ENCODE measurements at regions not wholly inside any gene's neighbourhood (a gene's known extent, or its start where the extent isn't known, plus 50 kb on each side); places are given as distances from the start of the nearest gene placed in this dataset.
"Not testable (repeated sequence)": the region's sequence is repeated elsewhere in the genome, so short reads cannot be mapped to it uniquely, and the experiment has no call there.

- Histone ChIP-seq H2AFZ (ENCODE audit: low read length, unreplicated experiment) (no peak overlapping the region), H3K27me3 (ENCODE audit: insufficient read depth, low read length) (no peaks in the 10 kb centered on the region), H3K4me1 (ENCODE audit: control insufficient read depth, insufficient read depth, low read length, unreplicated experiment) (peaks cover 13% of the 10 kb centered on the region), H3K27ac (ENCODE audit: low read depth, low read length) (no peak overlapping the region), H3K36me3 (ENCODE audit: insufficient read depth, low read length) (no peaks in the 10 kb centered on the region), H3K79me2 (ENCODE audit: control insufficient read depth, insufficient read depth, low read length, unreplicated experiment) (no peaks in the 10 kb centered on the region), H3K4me3 (ENCODE audit: low read depth, low read length) (peak overlapping the region; percentile 18; the same call in 1 of the 2 replicates)
These were observed 99.9 kb upstream of the TIAM1 start for GRCh38 chr21:31443736-31444521.

- Histone ChIP-seq H3K27ac (ENCODE audit: low read depth, low read length) (no peak overlapping the region), H3K27me3 (ENCODE audit: insufficient read depth, low read length) (no peaks in the 10 kb centered on the region), H3K79me2 (ENCODE audit: control insufficient read depth, insufficient read depth, low read length, unreplicated experiment) (no peaks in the 10 kb centered on the region), H3K36me3 (ENCODE audit: insufficient read depth, low read length) (no peaks in the 10 kb centered on the region), H2AFZ (ENCODE audit: low read length, unreplicated experiment) (no peak overlapping the region), H3K4me1 (ENCODE audit: control insufficient read depth, insufficient read depth, low read length, unreplicated experiment) (peaks cover 13% of the 10 kb centered on the region), H3K4me3 (ENCODE audit: low read depth, low read length) (no peak overlapping the region)
These were observed 98.3 kb upstream of the TIAM1 start for GRCh38 chr21:31442339-31442738.

GRCh38 chr21:31429506-31429905 is 85.4 kb upstream of the TIAM1 start:
- H3K4me1 ChIP-seq (ENCODE audit: control insufficient read depth, insufficient read depth, low read length, unreplicated experiment): no peaks in the 10 kb centered on the region

GRCh38 chr21:31426235-31426797 is 82.3 kb upstream of the TIAM1 start:
- Histone ChIP-seq H3K27ac (ENCODE audit: low read depth, low read length) (no peak overlapping the region), H3K4me3 (ENCODE audit: low read depth, low read length) (no peak overlapping the region), H2AFZ (ENCODE audit: low read length, unreplicated experiment) (no peak overlapping the region), H3K27me3 (ENCODE audit: insufficient read depth, low read length) (no peaks in the 10 kb centered on the region), H3K4me1 (ENCODE audit: control insufficient read depth, insufficient read depth, low read length, unreplicated experiment) (no peaks in the 10 kb centered on the region), H3K36me3 (ENCODE audit: insufficient read depth, low read length) (no peaks in the 10 kb centered on the region), H3K79me2 (ENCODE audit: control insufficient read depth, insufficient read depth, low read length, unreplicated experiment) (no peaks in the 10 kb centered on the region)

More at GRCh38 chr21:31429506-31429905, 85.4 kb upstream of the TIAM1 start:
- no peaks in the 10 kb centered on the region for H3K36me3 ChIP-seq (ENCODE audit: insufficient read depth, low read length)
- H3K27me3 ChIP-seq (ENCODE audit: insufficient read depth, low read length): no peaks in the 10 kb centered on the region
- H2AFZ ChIP-seq (ENCODE audit: low read length, unreplicated experiment): no peak overlapping the region
- no peaks in the 10 kb centered on the region for H3K79me2 ChIP-seq (ENCODE audit: control insufficient read depth, insufficient read depth, low read length, unreplicated experiment)
- H3K4me3 ChIP-seq (ENCODE audit: low read depth, low read length): no peak overlapping the region
- no peak overlapping the region for H3K27ac ChIP-seq (ENCODE audit: low read depth, low read length)

- Histone ChIP-seq H3K4me3 (ENCODE audit: low read depth, low read length) (no peak overlapping the region), H2AFZ (ENCODE audit: low read length, unreplicated experiment) (no peak overlapping the region), H3K27ac (ENCODE audit: low read depth, low read length) (no peak overlapping the region), H3K36me3 (ENCODE audit: insufficient read depth, low read length) (no peaks in the 10 kb centered on the region), H3K27me3 (ENCODE audit: insufficient read depth, low read length) (no peaks in the 10 kb centered on the region), H3K79me2 (ENCODE audit: control insufficient read depth, insufficient read depth, low read length, unreplicated experiment) (no peaks in the 10 kb centered on the region), H3K4me1 (ENCODE audit: control insufficient read depth, insufficient read depth, low read length, unreplicated experiment) (no peaks in the 10 kb centered on the region)
These were observed 81.1 kb upstream of the TIAM1 start for GRCh38 chr21:31425138-31425537.

- Histone ChIP-seq H3K4me3 (ENCODE audit: low read depth, low read length) (no peak overlapping the region), H3K36me3 (ENCODE audit: insufficient read depth, low read length) (no peaks in the 10 kb centered on the region), H3K27ac (ENCODE audit: low read depth, low read length) (no peak overlapping the region), H3K79me2 (ENCODE audit: control insufficient read depth, insufficient read depth, low read length, unreplicated experiment) (no peaks in the 10 kb centered on the region), H2AFZ (ENCODE audit: low read length, unreplicated experiment) (no peak overlapping the region), H3K27me3 (ENCODE audit: insufficient read depth, low read length) (no peaks in the 10 kb centered on the region), H3K4me1 (ENCODE audit: control insufficient read depth, insufficient read depth, low read length, unreplicated experiment) (no peaks in the 10 kb centered on the region)
These were observed 80.0 kb upstream of the TIAM1 start for GRCh38 chr21:31424058-31424457.

- H3K4me3 ChIP-seq (ENCODE audit: low read depth, low read length): no peak overlapping the region
- no peaks in the 10 kb centered on the region for H3K4me1 ChIP-seq (ENCODE audit: control insufficient read depth, insufficient read depth, low read length, unreplicated experiment)
- H3K27me3 ChIP-seq (ENCODE audit: insufficient read depth, low read length): no peaks in the 10 kb centered on the region
- H3K27ac ChIP-seq (ENCODE audit: low read depth, low read length): no peak overlapping the region
- no peaks in the 10 kb centered on the region for H3K79me2 ChIP-seq (ENCODE audit: control insufficient read depth, insufficient read depth, low read length, unreplicated experiment)
- no peaks in the 10 kb centered on the region for H3K36me3 ChIP-seq (ENCODE audit: insufficient read depth, low read length)
- no peak overlapping the region for H2AFZ ChIP-seq (ENCODE audit: low read length, unreplicated experiment)
These were observed 76.9 kb upstream of the TIAM1 start for GRCh38 chr21:31420988-31421387.

GRCh38 chr21:31420354-31420753 is 76.3 kb upstream of the TIAM1 start:
- Histone ChIP-seq H3K27me3 (ENCODE audit: insufficient read depth, low read length) (no peaks in the 10 kb centered on the region), H3K4me3 (ENCODE audit: low read depth, low read length) (no peak overlapping the region), H3K27ac (ENCODE audit: low read depth, low read length) (no peak overlapping the region), H2AFZ (ENCODE audit: low read length, unreplicated experiment) (no peak overlapping the region), H3K4me1 (ENCODE audit: control insufficient read depth, insufficient read depth, low read length, unreplicated experiment) (no peaks in the 10 kb centered on the region), H3K36me3 (ENCODE audit: insufficient read depth, low read length) (no peaks in the 10 kb centered on the region), H3K79me2 (ENCODE audit: control insufficient read depth, insufficient read depth, low read length, unreplicated experiment) (no peaks in the 10 kb centered on the region)

- Histone ChIP-seq H2AFZ (ENCODE audit: low read length, unreplicated experiment) (no peak overlapping the region), H3K27me3 (ENCODE audit: insufficient read depth, low read length) (no peaks in the 10 kb centered on the region), H3K79me2 (ENCODE audit: control insufficient read depth, insufficient read depth, low read length, unreplicated experiment) (no peaks in the 10 kb centered on the region), H3K4me3 (ENCODE audit: low read depth, low read length) (no peak overlapping the region), H3K4me1 (ENCODE audit: control insufficient read depth, insufficient read depth, low read length, unreplicated experiment) (no peaks in the 10 kb centered on the region), H3K27ac (ENCODE audit: low read depth, low read length) (no peak overlapping the region), H3K36me3 (ENCODE audit: insufficient read depth, low read length) (no peaks in the 10 kb centered on the region)
These were observed 74.4 kb upstream of the TIAM1 start for GRCh38 chr21:31418377-31419001.

- not testable (repeated sequence) for H3K27ac ChIP-seq (ENCODE audit: low read depth, low read length); H3K27me3 ChIP-seq (ENCODE audit: insufficient read depth, low read length); H3K4me1 ChIP-seq (ENCODE audit: control insufficient read depth, insufficient read depth, low read length, unreplicated experiment); H3K79me2 ChIP-seq (ENCODE audit: control insufficient read depth, insufficient read depth, low read length, unreplicated experiment); H2AFZ ChIP-seq (ENCODE audit: low read length, unreplicated experiment); H3K36me3 ChIP-seq (ENCODE audit: insufficient read depth, low read length); H3K4me3 ChIP-seq (ENCODE audit: low read depth, low read length)
These were observed 73.2 kb upstream of the TIAM1 start for GRCh38 chr21:31417214-31417613.

GRCh38 chr21:31416465-31416864 is 72.4 kb upstream of the TIAM1 start:
- Histone ChIP-seq H3K4me1 (ENCODE audit: control insufficient read depth, insufficient read depth, low read length, unreplicated experiment) (no peaks in the 10 kb centered on the region), H3K79me2 (ENCODE audit: control insufficient read depth, insufficient read depth, low read length, unreplicated experiment) (no peaks in the 10 kb centered on the region), H3K4me3 (ENCODE audit: low read depth, low read length) (no peak overlapping the region), H3K36me3 (ENCODE audit: insufficient read depth, low read length) (no peaks in the 10 kb centered on the region), H3K27ac (ENCODE audit: low read depth, low read length) (no peak overlapping the region), H2AFZ (ENCODE audit: low read length, unreplicated experiment) (no peak overlapping the region), H3K27me3 (ENCODE audit: insufficient read depth, low read length) (no peaks in the 10 kb centered on the region)

All from ACC112 (cell line).